Liver (tissue), 8 donors: ENCODE measurements at regions not wholly inside any gene's neighbourhood (a gene's known extent, or its start where the extent isn't known, plus 50 kb on each side); places are given as distances from the start of the nearest gene placed in this dataset.

Experiments used
- DNase-seq: peaks from one replicate; pipeline ENCODE4 v3.0.0-alpha.2; 2017; ENCODE audit warnings: low spot score
- H3K27ac ChIP-seq, 2 donors: one replicate each; pipeline ENCODE4 v1.7.0; 2013; ENCODE audit warnings: inconsistent platforms in 2 of 2, low read length in 2 of 2, control low read depth in 1 of 2, low read depth in 1 of 2, mild to moderate bottlenecking in 1 of 2
- H3K27me3 ChIP-seq, 4 donors: one replicate each; pipeline versions ENCODE4 v1.6.1 to v1.7.0; 2013; ENCODE audit warnings: low read length in 3 of 4, inconsistent platforms in 1 of 4, mild to moderate bottlenecking in 1 of 4, moderate library complexity in 1 of 4; ENCODE audit not compliant: control insufficient read depth in 4 of 4, insufficient read depth in 4 of 4
- H3K36me3 ChIP-seq, 4 donors: one replicate each; pipeline versions ENCODE4 v1.6.1 to v1.7.0; 2013; ENCODE audit warnings: low read length in 3 of 4, mild to moderate bottlenecking in 3 of 4, low read depth in 1 of 4, moderate library complexity in 1 of 4; ENCODE audit not compliant: control insufficient read depth in 4 of 4, insufficient read depth in 3 of 4
- H3K4me1 ChIP-seq, 4 donors: one replicate each; pipeline versions ENCODE4 v1.6.1 to v1.7.0; 2013; ENCODE audit warnings: low read length in 3 of 4, mild to moderate bottlenecking in 3 of 4, moderate library complexity in 1 of 4; ENCODE audit not compliant: control insufficient read depth in 4 of 4, insufficient read depth in 4 of 4
- H3K4me3 ChIP-seq, 3 donors: one replicate each; pipeline versions ENCODE4 v1.6.1 to v1.7.0; 2013; ENCODE audit warnings: low read length in 3 of 3, control low read depth in 1 of 3, low read depth in 1 of 3, mild to moderate bottlenecking in 1 of 3
- H3K9ac ChIP-seq, 2 donors: one replicate each; pipeline ENCODE4 v1.7.0; 2013; ENCODE audit warnings: low read length in 2 of 2, mild to moderate bottlenecking in 2 of 2, moderate library complexity in 2 of 2, control low read depth in 1 of 2, low read depth in 1 of 2
- H3K9me3 ChIP-seq, 4 donors: one replicate each; pipeline versions ENCODE4 v1.6.1 to v1.7.0; 2013; ENCODE audit warnings: low read length in 3 of 4; ENCODE audit not compliant: control insufficient read depth in 4 of 4
- ATF3 ChIP-seq: IDR thresholded peaks from 2 replicates; pipeline ENCODE4 v1.6.1; 2016; ENCODE audit warnings: antibody characterized with exemption
- CTCF ChIP-seq: fragments of 150-350 bp; IDR thresholded peaks from 2 replicates; pipeline ENCODE4 v1.5.1; 2017; ENCODE audit warnings: improper control_type of control experiment, low read depth, low read length; ENCODE audit not compliant: missing input control
- FOXA1 ChIP-seq: IDR thresholded peaks from 2 replicates; pipeline ENCODE4 v1.6.1; 2016; ENCODE audit warnings: antibody characterized with exemption
- FOXA2 ChIP-seq: IDR thresholded peaks from 2 replicates; pipeline ENCODE4 v1.6.1; 2016; ENCODE audit warnings: antibody characterized with exemption
- GABPA ChIP-seq, 2 donors: IDR thresholded peaks in 1 of 2; conservative IDR thresholded peaks in 1 of 2; 2 replicates each; pipeline ENCODE4 v1.6.1; 2016; ENCODE audit warnings: antibody characterized with exemption in 2 of 2, mild to moderate bottlenecking in 1 of 2, moderate library complexity in 1 of 2
- HNF4A ChIP-seq, 2 donors: conservative IDR thresholded peaks; 2 replicates each; pipeline ENCODE4 v1.6.1; 2016; ENCODE audit warnings: antibody characterized with exemption in 2 of 2, mild to moderate bottlenecking in 2 of 2
- HNF4G ChIP-seq: IDR thresholded peaks from 2 replicates; pipeline ENCODE4 v1.6.1; 2016; ENCODE audit warnings: antibody characterized with exemption
- JUND ChIP-seq, 2 donors: IDR thresholded peaks; 2 replicates each; pipeline ENCODE4 v1.6.1; 2016; ENCODE audit warnings: antibody characterized with exemption in 2 of 2
- MAX ChIP-seq: IDR thresholded peaks from 2 replicates; pipeline ENCODE4 v1.6.1; 2016; ENCODE audit warnings: antibody characterized with exemption
- NR2F2 ChIP-seq: IDR thresholded peaks from 2 replicates; pipeline ENCODE4 v1.6.1; 2016; ENCODE audit warnings: antibody characterized with exemption
- RAD21 ChIP-seq, 2 donors: IDR thresholded peaks; 2 replicates each; pipeline ENCODE4 v1.6.1; 2016; ENCODE audit warnings: antibody characterized with exemption in 2 of 2, mild to moderate bottlenecking in 2 of 2
- REST ChIP-seq: IDR thresholded peaks from 2 replicates; pipeline ENCODE4 v1.6.1; 2016; ENCODE audit warnings: antibody characterized with exemption, mild to moderate bottlenecking
- RXRA ChIP-seq, 2 donors: IDR thresholded peaks; 2 replicates each; pipeline ENCODE4 v1.6.1; 2017 to 2018; ENCODE audit warnings: antibody characterized with exemption in 2 of 2, mild to moderate bottlenecking in 1 of 2
- SP1 ChIP-seq: IDR thresholded peaks from 2 replicates; pipeline ENCODE4 v1.6.1; 2018; ENCODE audit warnings: antibody characterized with exemption, mild to moderate bottlenecking
- TAF1 ChIP-seq: conservative IDR thresholded peaks from 2 replicates; pipeline ENCODE4 v1.6.1; 2016; ENCODE audit warnings: antibody characterized with exemption, mild to moderate bottlenecking
- YY1 ChIP-seq: IDR thresholded peaks from 2 replicates; pipeline ENCODE4 v1.6.1; 2016; ENCODE audit warnings: antibody characterized with exemption, mild to moderate bottlenecking
- ZBTB33 ChIP-seq: IDR thresholded peaks from 2 replicates; pipeline ENCODE4 v1.6.1; 2016; ENCODE audit warnings: antibody characterized with exemption
- WGBS: extraction: QIAGEN DNeasy Blood & Tissue Kit; methylation state at CpG from one replicate; pipeline ENCODE4 v1.1.7; 2013; 5-methylcytosine and 5-hydroxymethylcytosine counted together
- donor health status: healthy.
- donor health status: healthy.
- donor health status: healthy.
- donor health status: healthy.
- donor health status: healthy.

- no peak for DNase-seq
- Histone ChIP-seq H3K36me3 (no peaks in the 10 kb centered on the region), H3K27me3 (no peaks in the 10 kb centered on the region), H3K4me3 (no peak overlapping the region), H3K4me1 (no peaks in the 10 kb centered on the region), H3K9me3 (no peaks in the 10 kb centered on the region), H3K9ac (no peak overlapping the region), H3K27ac (no peak overlapping the region)
- WGBS = 89% methylated on average over 36 of the region's 36 CpGs
- TF ChIP-seq CTCF (no peak), GABPA (IDR thresholded peaks at IDR 0.05 in 1 of 2, conservative IDR thresholded peaks at IDR 0.05 in 1 of 2) (no peak), FOXA1 (no peak), SP1 (no peak), ZBTB33 (no peak), REST (no peak), RAD21 (IDR thresholded peaks at IDR 0.05) (no peak), TAF1 (no peak), RXRA (IDR thresholded peaks at IDR 0.05) (no peak), MAX (no peak), FOXA2 (no peak)
These were observed 378.1 kb upstream of the TLE4 start for GRCh38 chr9:79193501-79194223.

GRCh38 chr9:79195879-79196278 is 375.9 kb upstream of the TLE4 start:
- H3K4me3 ChIP-seq = no peak overlapping the region
- no peaks in the 10 kb centered on the region for H3K36me3 ChIP-seq
- TF ChIP-seq ZBTB33 (no peak), FOXA1 (no peak), TAF1 (no peak), ATF3 (no peak), HNF4G (no peak), MAX (no peak), JUND (IDR thresholded peaks at IDR 0.05) (no peak), RAD21 (IDR thresholded peaks at IDR 0.05) (no peak), REST (no peak), YY1 (no peak), RXRA (IDR thresholded peaks at IDR 0.05) (no peak), GABPA (IDR thresholded peaks at IDR 0.05 in 1 of 2, conservative IDR thresholded peaks at IDR 0.05 in 1 of 2) (no peak), NR2F2 (no peak), HNF4A (conservative IDR thresholded peaks at IDR 0.05) (no peak)
- H3K4me1 ChIP-seq = no peaks in the 10 kb centered on the region
- no peak overlapping the region for H3K27ac ChIP-seq
- no peak overlapping the region for H3K9ac ChIP-seq
- H3K27me3 ChIP-seq = no peaks in the 10 kb centered on the region
- no peak for DNase-seq
- no peaks in the 10 kb centered on the region for H3K9me3 ChIP-seq
